ENCODE measurements at regions not wholly inside any gene's neighbourhood (a gene's known extent, or its start where the extent isn't known, plus 50 kb on each side); places are given as distances from the start of the nearest gene placed in this dataset.

DNA sequence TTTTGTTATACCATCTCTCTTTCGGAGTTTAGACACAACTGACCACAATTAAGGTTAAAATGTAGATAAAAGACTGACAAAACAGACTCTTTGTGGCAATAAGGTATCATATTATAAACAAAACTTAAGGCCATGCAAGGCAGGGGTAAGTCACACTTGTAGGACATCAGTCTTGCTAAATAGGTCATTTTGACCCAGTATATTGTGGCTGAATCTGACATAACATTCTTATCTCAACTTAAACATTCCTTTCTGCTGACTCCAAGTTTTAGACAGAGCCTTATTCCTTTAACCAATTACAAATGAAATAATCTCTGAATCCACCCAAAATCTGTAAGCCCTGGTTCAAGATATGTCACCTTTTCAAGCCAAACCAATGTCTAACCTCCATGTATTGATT lies 733.4 kb upstream of the B3GALT2 start:
- DNase-seq (ENCODE audit: low read depth, low spot score), result no peak
- Histone ChIP-seq H3K9me1 (replicated peaks; ENCODE audit: control insufficient read depth, extremely low read depth, insufficient read depth, low read length) (no peaks in the 10 kb centered on the region), H3K4me2 (ENCODE audit: insufficient read depth, low read length) (no peak overlapping the region), H3K9me3 (replicated peaks; ENCODE audit: control insufficient read depth, insufficient read depth, low read length) (no peaks in the 10 kb centered on the region), H3K9ac (replicated peaks; ENCODE audit: extremely low read depth, insufficient read depth, low read length) (no peak overlapping the region), H4K20me1 (replicated peaks; ENCODE audit: control insufficient read depth, extremely low read depth, insufficient read depth, low read length) (no peaks in the 10 kb centered on the region), H3K36me3 (ENCODE audit: control insufficient read depth in 2 of 2, extremely low read depth in 1 of 2, insufficient read depth in 2 of 2, low read length in 2 of 2) (no peaks in the 10 kb centered on the region), H3K4me3 (replicated peaks in 1 of 3; ENCODE audit: insufficient read depth in 1 of 3, low read depth in 1 of 3, low read length in 3 of 3) (no peak overlapping the region), H3K27ac (ENCODE audit: insufficient read depth, low read depth, low read length) (no peak overlapping the region), H2AFZ (ENCODE audit: low read depth, low read length) (no peak overlapping the region), H3K27me3 (ENCODE audit: control insufficient read depth in 2 of 2, insufficient read depth in 2 of 2, low read length in 2 of 2) (no peaks in the 10 kb centered on the region), H3K79me2 (ENCODE audit: control insufficient read depth, insufficient read depth, low read length) (no peaks in the 10 kb centered on the region), H3K4me1 (ENCODE audit: control insufficient read depth, extremely low read depth, insufficient read depth, low read length) (no peaks in the 10 kb centered on the region)
- no TSS peak for BruUV-seq (replicated peaks)
- CTCF ChIA-PET, result no interaction called here
- POLR2A ChIA-PET, result no interaction called here
- no peak for FAIRE-seq
- no peak for TF ChIP-seq POLR2AphosphoS5 (IDR thresholded peaks at IDR 0.05; ENCODE audit: insufficient read depth, low read depth, low read length)
- TF ChIP-seq, protein P1, sequence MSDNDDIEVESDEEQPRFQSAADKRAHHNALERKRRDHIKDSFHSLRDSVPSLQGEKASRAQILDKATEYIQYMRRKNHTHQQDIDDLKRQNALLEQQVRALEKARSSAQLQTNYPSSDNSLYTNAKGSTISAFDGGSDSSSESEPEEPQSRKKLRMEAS (IDR thresholded peaks at IDR 0.05; ENCODE audit: insufficient read depth, insufficient read length), result no peak
- TF ChIP-seq FOS (IDR thresholded peaks at IDR 0.05; ENCODE audit: borderline replicate concordance, insufficient read depth, low read length), result no peak
- no peak for TF ChIP-seq JUN (IDR thresholded peaks at IDR 0.05; ENCODE audit: borderline replicate concordance, insufficient read depth, insufficient read length, low read depth)
- no peak for TF ChIP-seq POLR2A (IDR thresholded peaks at IDR 0.05; ENCODE audit: low read depth, low read length)
- TF ChIP-seq GATA2 (IDR thresholded peaks at IDR 0.05; ENCODE audit: insufficient read depth, insufficient read length, low read depth, low read length), result no peak
- no peak for TF ChIP-seq EZH2 (IDR thresholded peaks at IDR 0.05; ENCODE audit: borderline replicate concordance, low read depth, low read length, severe bottlenecking)
- TF ChIP-seq, protein P2, sequence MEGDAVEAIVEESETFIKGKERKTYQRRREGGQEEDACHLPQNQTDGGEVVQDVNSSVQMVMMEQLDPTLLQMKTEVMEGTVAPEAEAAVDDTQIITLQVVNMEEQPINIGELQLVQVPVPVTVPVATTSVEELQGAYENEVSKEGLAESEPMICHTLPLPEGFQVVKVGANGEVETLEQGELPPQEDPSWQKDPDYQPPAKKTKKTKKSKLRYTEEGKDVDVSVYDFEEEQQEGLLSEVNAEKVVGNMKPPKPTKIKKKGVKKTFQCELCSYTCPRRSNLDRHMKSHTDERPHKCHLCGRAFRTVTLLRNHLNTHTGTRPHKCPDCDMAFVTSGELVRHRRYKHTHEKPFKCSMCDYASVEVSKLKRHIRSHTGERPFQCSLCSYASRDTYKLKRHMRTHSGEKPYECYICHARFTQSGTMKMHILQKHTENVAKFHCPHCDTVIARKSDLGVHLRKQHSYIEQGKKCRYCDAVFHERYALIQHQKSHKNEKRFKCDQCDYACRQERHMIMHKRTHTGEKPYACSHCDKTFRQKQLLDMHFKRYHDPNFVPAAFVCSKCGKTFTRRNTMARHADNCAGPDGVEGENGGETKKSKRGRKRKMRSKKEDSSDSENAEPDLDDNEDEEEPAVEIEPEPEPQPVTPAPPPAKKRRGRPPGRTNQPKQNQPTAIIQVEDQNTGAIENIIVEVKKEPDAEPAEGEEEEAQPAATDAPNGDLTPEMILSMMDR (IDR thresholded peaks at IDR 0.05; ENCODE audit: extremely low read depth in 1 of 2, insufficient read depth in 1 of 2, low read depth in 1 of 2, low read length in 2 of 2), result no peak
- no peak for TF ChIP-seq MYC (IDR thresholded peaks at IDR 0.05; ENCODE audit: low read depth, low read length)
- dilution Hi-C loops (cut with MboI; ENCODE audit: extremely low pct_ligation_motif_present, low sequenced_read_pairs), result no loop called here
- intact Hi-C loops (cut with micrococcal nuclease), result no loop called here
